ENCODE measurements at regions not wholly inside any gene's neighbourhood (a gene's known extent, or its start where the extent isn't known, plus 50 kb on each side); places are given as distances from the start of the nearest gene placed in this dataset.

GRCh38 chr3:107947203-107947602, 143.6 kb downstream of the CD47 start:
- TF ChIP-seq CTCF (optimal IDR thresholded peaks at IDR 0.05 in 1 of 3, IDR thresholded peaks at IDR 0.05 in 1 of 3, conservative IDR thresholded peaks at IDR 0.05 in 1 of 3; ENCODE audit: extremely low read depth in 1 of 3, insufficient read depth in 2 of 3, low read length in 3 of 3) (no peak), EZH2 (IDR thresholded peaks at IDR 0.05; ENCODE audit: low read length) (no peak)

Data from keratinocyte (primary cell).